HG03175 (cell line): ENCODE measurements at regions not wholly inside any gene's neighbourhood (a gene's known extent, or its start where the extent isn't known, plus 50 kb on each side); places are given as distances from the start of the nearest gene placed in this dataset.

ENCODE experiments used
- ATAC-seq: cut with Tn5 transposase; IDR thresholded peaks from one replicate; pipeline ENCODE4 v1.9.1; 2021; ENCODE audit warnings: mild to moderate bottlenecking, moderate library complexity; ENCODE audit not compliant: unreplicated experiment

DNA sequence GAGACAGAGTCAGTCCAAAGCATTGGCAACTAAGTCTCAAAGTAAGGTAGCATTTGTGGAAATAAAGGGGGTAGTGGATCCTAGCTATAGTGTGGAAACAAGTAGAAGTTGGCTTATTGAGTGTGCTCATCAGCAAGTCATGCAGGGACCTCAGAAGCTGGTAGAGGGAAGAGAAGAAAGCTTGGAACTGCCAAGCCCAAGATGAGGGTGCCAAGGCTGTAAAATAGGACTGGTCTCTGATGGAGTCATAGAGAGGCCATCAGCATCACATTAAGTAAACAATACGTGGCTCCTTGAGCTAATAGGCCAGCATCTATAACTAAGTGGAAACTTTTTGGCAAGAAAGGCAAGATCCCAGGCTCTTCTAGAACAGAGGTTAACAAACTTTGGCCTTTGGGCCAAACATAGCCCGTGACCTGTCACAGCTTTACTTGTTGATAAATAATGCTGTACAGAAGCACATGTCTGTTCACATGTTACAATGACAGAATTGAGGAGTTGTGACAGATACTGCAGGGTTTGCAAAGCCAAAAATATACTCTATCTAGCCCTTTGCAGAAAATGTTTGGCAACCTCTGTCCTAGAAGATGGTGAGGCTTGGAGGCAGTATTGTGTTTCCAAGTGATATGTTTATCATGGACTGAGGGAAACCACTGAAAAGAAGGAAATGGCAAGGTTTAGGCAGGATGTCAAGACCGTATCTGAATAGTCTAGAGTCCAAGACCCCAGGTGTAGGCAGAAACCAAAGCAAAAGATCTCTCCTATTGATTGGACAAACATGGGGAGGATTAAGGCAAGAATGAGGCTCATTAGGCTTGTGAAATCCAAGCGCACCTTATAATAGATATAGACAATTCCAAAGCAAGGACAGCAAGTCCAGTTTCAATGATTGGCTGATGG lies 62.5 kb upstream of the CD44 start:
- no peak for ATAC-seq

DNA sequence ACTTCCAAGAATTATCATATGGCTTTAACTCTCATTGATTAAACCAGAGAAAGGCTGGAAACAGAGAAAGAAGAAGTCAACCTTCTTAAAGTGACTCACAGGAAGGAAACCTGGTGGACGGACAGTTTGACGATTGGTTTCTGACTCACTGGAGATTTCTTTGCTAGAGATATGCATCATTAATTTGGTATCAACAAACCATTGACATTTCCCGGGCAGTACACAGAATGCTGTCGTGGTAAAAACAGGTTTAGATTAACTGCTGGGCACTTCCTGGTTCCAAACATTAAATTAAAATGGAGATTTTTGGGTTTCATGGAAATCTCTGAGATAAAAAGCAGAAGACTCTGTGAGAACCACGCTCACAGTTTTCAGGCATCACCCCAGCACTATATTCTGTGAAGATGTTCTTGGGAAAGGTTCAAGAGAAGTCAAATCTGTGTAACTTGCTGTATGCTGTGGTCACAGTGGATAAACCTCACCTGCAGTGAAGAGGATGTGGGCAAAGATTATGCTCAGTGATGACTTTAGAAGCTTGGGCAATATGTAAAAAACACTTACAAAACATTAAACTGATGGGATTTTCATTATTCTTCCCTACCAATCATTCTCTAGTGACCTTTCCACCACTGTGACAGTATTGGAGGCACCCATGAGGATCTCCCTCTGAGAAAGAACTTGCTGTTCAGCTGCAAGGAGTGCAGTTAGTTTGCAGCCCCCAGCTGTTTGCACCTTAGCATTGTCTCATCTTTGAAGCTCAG lies 61.1 kb upstream of the CD44 start:
- ATAC-seq: peak; percentile 56

DNA sequence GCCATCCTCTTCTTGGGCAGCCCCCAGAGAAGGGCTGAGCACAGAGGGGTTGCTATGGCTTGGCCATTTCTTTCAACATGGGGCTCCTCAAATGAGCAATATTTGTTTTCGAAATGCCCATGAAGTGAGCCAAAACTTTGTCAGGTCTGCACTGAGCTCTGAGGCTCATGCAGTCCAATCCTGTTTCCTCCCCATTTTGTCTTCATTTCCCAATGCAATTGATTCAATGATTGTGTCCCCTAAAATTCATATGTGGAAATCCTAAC lies 60.6 kb upstream of the CD44 start:
- ATAC-seq: no peak

DNA sequence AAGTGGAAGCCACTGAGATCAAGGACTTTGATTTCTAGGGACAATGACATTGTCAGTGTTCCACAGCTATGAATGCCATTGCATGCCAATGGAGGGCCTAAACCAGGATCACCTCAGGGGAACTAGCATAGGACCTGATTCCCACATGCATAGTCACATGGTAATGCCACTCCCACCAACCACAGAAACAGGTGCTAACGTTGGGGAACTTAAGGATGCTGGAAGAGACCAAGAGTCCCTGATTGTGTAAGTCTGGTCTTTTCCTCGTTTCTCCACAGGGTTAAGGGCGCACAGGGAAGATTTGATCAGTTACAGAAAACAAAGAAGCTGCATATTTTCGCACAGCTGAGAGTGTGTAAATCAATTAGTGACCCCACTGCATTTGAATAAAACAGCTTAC lies 59.4 kb upstream of the CD44 start:
- ATAC-seq: no peak

DNA sequence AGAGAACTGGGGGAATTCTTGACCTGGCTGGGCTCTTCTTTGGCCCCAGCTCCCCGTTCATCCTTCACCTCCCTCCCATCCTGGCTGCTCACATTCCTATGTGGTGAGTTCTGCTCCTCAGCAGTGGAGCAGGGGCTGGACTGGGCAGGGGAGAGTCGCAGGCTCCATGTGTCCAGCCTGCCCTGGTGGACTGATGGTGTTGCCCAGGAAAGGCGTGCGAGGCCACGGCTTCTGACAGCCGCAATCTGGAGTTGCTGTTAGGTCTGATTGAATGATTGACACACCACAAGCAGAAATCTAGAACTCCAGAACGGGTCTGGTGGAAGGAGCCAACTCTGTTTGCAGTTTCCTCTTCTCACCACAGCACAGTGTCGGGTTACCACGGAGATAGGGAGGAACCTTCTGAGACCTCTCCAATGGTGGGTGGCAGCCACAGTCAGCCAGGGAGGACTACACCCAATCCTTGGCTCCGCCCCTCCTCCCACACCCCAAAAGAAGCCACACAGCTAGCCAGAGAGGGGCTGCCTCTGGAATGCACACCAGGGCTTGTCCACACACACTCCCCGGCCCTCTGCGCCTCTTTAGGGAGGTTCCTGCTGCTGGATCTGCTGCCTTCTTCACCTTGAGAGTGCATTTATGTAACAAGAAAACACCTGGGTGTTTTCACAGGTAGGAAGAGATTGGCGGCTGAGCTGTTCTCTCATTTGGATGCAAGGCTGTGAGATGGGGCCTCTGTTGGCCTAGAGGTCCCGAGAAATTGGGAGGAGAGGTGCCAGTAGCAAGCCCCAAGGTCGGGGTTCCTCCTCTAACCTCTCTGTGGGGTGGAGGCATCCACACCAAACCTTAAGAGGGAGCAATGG lies 56.4 kb upstream of the CD44 start:
- peak; percentile 77 for ATAC-seq

DNA sequence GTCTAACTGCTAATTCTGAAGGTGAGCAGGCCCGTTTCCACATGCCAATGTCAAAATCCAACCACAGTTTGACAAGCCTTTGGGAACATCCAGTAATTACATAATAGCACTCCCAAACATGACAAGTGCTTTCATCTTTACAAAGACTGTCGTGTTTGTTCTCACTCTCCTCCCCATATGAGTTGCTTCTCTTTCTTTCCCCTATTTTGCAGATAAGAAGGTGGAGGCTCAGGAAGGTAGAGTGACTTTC lies 55.9 kb upstream of the CD44 start:
- no peak for ATAC-seq

DNA sequence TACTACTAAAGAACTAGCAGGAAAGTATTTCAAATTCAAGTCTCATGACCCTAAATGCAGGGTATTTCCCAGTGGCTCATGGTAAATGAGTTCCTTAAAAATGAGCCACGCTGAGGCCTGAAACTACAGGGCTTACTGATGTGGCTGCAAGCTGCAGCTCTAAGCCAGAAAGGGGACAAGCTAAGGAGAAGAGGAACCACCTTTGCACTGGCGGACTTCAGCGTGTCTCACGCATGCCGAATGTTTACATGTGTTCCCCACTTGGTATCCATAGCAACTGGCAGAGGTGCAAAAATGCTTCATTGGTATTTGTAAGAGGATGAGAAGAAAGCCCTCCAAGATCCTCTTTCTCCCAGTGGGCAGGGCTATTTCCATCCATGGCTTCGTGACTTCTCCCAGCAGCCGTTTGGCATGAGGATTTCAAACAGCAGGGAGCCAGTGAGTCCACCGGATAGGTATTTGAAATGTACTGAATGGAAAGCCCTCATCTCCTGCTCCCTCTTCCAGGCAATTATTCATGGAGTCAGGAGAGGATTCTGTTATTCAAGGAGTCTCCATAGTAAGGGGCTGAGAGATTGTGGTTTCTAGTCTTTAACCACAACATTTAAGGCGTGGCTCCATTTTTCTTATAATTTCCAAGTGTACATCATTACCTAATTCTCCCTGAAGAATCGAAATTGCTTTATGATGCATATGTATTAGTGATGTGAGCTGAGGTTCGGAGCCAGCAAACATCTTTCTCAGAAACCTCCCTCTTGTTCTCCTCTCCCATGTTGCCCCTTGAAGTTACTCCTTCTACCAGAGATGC lies 55.3 kb upstream of the CD44 start:
- ATAC-seq: peak; percentile 73

DNA sequence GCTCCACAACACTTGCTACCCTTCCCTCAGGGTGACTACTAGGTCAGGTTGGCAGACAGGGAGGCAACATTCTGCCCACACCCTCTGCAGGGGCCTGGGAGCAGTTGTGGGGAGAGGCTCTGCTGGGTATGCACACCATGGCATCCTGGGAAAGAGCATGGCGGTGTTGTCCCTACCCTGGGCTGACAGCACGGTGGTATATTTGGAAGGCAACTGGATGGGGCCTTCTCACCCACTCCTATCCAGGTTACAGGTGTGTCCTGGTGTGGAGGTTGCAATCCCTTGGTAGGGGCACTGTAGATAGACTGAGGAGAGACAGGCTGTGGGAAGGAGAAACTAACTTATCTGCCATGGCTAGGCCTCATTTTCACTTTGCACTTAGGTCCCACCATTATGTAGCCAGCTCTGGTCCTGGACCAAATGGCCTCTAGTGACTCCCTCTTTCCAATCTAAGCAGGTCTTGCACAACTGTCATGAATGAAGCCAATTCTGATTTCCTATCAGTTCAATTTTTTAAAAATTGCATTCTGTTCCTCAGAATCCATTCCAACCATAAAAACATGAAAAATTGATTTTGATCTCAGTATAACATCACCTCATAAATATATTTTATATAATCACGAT lies 54.0 kb upstream of the CD44 start:
- no peak for ATAC-seq

DNA sequence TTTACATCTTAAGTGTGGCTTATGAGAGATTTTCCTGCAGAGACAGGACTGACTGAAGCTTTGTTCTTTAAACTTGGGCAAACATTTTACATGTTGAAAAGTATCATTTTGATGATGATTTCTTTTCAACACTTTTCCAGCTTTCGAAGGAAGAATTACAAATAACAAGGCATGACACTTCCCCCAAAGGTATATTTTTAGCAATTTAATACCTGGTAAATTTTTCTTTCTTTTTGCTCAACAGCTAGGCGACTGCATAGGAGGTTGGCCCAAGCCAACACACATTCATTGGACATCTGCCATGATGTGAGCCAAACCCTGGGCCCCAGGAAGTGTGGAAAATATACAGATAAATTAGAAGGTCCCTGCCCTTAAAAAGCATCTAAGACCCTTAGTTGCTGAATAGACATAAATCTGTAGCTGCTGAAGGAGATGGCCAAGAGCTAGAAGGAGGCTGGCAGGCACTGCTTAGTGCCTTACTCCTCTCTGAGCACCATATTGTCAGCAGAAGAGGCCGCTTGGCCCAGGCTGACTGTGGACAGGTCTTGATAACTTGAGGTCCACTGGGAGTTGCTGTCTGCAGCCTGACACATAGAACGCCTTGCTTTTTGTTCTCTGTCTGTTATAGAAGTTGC lies 53.3 kb upstream of the CD44 start:
- no peak for ATAC-seq

DNA sequence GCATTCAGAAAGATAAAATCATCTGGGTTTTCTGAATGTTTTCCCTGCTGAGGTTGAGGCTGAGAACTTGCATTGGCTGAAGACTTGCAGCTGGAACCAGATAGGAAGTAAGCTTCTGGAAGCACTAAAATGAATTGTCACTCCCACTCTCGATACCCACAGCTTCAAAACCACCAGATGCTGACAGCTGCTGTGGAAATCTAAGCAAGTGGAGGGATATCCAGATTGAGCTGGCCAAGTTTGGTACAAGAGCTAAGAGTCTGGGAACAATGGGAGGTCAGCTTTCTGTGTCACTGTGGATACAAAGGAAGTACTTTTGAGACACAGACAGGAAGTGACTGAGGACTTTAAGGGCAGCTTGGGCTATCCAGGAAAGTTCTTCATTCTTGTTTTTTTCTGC lies 51.3 kb upstream of the CD44 start:
- ATAC-seq: no peak

DNA sequence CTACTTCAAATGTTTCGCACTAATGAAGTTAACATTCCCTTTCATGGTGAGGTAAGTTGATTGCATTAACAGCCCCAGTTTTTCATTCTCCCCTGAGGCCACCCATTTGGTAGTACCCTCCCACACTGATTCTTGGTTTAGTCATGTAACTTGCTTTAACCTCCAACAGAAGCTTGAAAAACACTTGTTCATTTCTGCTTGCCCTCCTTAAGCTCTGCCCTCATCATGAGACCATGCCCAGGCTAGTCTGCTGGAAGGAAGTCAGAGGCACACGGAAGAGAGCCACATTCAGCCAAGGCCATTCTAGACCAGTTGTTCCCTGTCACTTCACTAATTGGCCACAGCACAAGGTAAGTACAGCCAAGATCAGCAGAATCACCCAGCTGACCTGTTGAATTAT lies 50.7 kb upstream of the CD44 start:
- no peak for ATAC-seq

DNA sequence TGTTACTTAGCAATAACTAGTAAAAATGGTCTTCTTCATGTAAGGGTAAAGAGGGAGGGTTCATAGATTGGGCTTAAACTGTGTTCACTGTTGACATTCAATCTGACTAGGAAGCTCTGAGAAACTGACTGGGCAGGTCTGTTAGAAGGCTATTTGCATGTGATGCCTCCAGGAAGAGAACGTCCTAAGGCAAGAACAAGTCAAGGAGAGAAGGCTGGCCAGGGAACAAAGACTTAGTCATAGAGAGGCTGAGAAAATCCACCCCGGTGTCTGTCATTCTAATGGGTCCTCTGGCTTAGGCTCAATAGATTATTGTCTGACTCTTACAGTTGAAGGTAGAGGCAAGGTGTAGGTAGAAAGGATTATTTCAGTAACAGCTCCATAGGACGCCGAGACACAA lies 50.3 kb upstream of the CD44 start:
- no peak for ATAC-seq
